Astrocyte of the spinal cord (primary cell): ENCODE measurements at regions not wholly inside any gene's neighbourhood (a gene's known extent, or its start where the extent isn't known, plus 50 kb on each side); places are given as distances from the start of the nearest gene placed in this dataset.

Experiments used
- DNase-seq: peaks from one replicate; pipeline ENCODE4 v3.0.0; 2011; ENCODE audit warnings: low read depth, low spot score
- H3K4me3 ChIP-seq: 2 replicates; pipeline ENCODE4 v1.5.1; 2011; ENCODE audit warnings: low read depth, mild to moderate bottlenecking, low read length, moderate library complexity
- in situ Hi-C: cut with HindIII; loops from 2 replicates; pipeline ENCODE4 v1.10.0; 2017; ENCODE audit warnings: low sequenced_read_pairs
- TF ChIP-seq, protein P1 (sequence below): IDR thresholded peaks from 2 replicates; pipeline ENCODE4 v1.5.1; 2012; ENCODE audit warnings: low read depth, mild to moderate bottlenecking, low read length, inconsistent platforms

DNA sequence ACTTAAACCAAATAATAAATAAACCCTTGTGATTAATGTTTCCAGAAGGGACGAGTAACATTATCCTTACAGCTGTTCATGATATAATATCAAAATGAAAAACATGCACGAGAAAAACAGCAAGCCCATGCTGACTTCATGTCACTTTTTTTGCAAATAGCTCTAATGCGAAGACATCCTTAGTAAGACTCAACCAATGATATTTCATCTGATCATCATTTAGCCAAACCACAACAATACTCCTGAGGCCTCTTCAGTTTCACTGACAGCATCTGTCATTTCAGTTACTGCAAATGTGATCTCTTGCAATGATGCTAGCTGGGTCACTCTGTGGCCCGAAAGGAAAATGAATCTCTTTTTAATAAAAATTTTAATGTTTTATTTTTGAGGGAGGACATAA, 74.0 kb downstream of the POLR2M start:
- DNase-seq, result no peak
- TF ChIP-seq, protein P1, sequence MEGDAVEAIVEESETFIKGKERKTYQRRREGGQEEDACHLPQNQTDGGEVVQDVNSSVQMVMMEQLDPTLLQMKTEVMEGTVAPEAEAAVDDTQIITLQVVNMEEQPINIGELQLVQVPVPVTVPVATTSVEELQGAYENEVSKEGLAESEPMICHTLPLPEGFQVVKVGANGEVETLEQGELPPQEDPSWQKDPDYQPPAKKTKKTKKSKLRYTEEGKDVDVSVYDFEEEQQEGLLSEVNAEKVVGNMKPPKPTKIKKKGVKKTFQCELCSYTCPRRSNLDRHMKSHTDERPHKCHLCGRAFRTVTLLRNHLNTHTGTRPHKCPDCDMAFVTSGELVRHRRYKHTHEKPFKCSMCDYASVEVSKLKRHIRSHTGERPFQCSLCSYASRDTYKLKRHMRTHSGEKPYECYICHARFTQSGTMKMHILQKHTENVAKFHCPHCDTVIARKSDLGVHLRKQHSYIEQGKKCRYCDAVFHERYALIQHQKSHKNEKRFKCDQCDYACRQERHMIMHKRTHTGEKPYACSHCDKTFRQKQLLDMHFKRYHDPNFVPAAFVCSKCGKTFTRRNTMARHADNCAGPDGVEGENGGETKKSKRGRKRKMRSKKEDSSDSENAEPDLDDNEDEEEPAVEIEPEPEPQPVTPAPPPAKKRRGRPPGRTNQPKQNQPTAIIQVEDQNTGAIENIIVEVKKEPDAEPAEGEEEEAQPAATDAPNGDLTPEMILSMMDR, result no peak
- in situ Hi-C loops, result no loop called here
- H3K4me3 ChIP-seq, result no peak overlapping the region

DNA sequence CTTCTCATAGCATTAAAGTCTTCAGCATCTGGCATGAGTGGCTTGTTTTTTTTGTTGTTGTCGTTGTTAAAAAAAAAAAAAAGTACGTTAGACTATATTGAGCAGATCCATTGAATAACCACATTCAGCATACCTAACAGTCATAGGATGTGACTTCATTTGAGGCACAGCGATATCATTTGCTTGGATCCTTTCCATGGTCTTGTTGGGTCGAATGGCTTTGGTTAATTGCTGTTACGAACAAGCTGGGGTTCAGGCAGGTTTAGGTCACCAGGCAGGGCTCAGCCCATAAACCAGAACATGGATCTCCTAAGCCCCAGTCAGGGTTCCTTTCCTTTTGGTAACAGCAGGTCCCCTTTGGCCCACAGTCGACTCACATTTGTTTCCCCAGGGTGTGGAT, 76.2 kb downstream of the POLR2M start:
- H3K4me3 ChIP-seq, result no peak overlapping the region
- TF ChIP-seq, protein P1, result no peak
- in situ Hi-C loops, result no loop called here
- DNase-seq, result no peak

DNA sequence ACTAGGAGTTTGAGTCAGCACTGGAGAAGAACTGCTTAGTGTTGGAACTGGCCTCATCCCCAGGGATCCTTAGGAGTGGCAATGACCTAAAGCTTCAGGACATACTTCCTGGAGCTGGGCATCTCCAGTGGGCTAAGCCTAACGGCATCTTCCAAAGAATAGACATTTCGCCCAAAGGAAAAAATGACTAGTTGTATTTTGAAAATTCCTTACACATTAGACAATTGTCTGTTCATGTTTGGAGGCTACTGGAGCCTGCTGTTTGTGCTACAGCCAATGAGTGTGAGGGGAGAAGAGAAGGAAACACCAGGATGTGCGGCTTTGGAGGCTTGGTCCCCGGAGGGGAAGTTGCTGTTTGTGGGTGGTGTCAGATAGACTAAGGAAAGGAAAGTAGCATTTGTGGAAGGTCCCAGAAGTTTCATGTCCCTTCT, 77.6 kb downstream of the POLR2M start:
- H3K4me3 ChIP-seq, result no peak overlapping the region
- TF ChIP-seq, protein P1, result no peak
- DNase-seq, result peak; percentile 34
- in situ Hi-C loops, result no loop called here

DNA sequence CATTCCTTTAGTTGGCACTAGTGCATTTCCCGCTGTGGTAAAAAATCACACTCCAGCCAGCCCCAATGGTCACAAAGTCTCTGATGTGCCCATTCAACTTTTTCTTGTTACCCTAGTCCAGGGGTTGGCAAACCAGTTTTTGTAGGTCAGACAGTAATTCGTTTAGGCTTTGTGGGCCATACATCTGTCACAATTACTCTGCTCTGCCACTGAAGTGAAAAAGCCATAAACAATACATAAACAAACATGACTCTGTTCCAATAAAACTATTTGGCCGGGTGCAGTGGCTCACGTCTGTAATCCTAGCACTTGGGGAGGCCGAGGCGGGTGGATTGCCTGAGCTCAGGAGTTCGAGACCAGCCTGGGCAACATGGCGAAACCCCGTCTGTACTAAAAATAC, 78.5 kb downstream of the POLR2M start:
- TF ChIP-seq, protein P1, result no peak
- in situ Hi-C loops, result no loop called here
- DNase-seq, result no peak
- no peak overlapping the region for H3K4me3 ChIP-seq

DNA sequence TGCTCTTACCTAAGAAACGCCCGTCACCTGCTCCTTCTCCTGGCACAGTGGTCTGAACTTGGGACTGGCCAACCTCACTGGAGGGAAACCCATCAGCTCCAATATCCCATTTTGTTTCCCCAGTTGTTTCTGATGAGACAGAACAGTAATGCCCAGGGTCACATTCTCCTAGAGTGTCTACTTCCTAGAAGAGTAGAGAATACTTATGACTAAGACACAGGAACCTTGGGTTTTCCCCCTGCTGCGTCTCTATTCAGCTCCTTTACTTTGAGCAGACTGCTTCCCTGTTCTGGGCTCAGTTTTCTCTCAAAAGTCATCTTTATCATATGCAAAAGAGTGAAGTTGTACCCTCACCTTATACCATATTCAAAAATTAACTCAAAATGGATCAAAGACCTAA, 79.4 kb downstream of the POLR2M start:
- H3K4me3 ChIP-seq, result no peak overlapping the region
- no peak for DNase-seq
- in situ Hi-C loops, result no loop called here
- TF ChIP-seq, protein P1, result no peak

DNA sequence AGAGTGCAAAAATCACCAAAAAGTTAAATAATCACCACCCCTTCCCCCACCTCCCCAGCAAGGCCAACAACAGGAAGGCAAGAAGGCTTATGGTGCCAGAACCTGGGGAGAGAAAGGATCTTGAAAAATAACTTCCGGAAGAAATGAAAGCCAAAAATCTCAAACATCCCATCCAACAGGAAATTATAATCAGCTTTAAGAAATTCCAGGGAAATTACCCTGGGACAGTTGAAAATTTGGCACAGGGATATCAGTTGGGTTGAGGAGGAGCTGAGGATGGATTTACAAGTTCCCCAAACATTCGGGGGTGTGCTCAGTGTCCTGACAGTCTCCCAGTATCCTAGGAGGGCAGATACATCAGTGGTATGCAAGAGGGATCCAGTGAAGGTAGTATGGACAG, 82.7 kb downstream of the POLR2M start:
- H3K4me3 ChIP-seq, result no peak overlapping the region
- DNase-seq, result no peak
- TF ChIP-seq, protein P1, result no peak
- in situ Hi-C loops, result no loop called here
